GM10248 (cell line): ENCODE measurements at regions not wholly inside any gene's neighbourhood (a gene's known extent, or its start where the extent isn't known, plus 50 kb on each side); places are given as distances from the start of the nearest gene placed in this dataset.

Experiments used
- CTCF ChIA-PET: fragments of 300-600 bp; sonication (Branson Sonifier 250); formaldehyde crosslinking; extraction: SDS; loops from one replicate; lab custom pipeline; 2021; ENCODE audit warnings: antibody characterized with exemption; lab: Yijun Ruan, JAX
- POLR2A ChIA-PET: fragments of 350-650 bp; sonication (Branson Sonifier 250); formaldehyde crosslinking; extraction: SDS; loops from one replicate; lab custom pipeline; 2020; ENCODE audit warnings: antibody characterized with exemption; lab: Yijun Ruan, JAX
- DNase-seq: peaks from one replicate; pipeline ENCODE4 v3.0.0; 2012; ENCODE audit errors: extremely low spot score
- TF ChIP-seq, protein P1 (sequence below): IDR thresholded peaks from 2 replicates; pipeline ENCODE4 v1.5.1; 2012; ENCODE audit warnings: mild to moderate bottlenecking, low read depth; ENCODE audit errors: extremely low read depth, missing control alignments, control extremely low read depth

DNA sequence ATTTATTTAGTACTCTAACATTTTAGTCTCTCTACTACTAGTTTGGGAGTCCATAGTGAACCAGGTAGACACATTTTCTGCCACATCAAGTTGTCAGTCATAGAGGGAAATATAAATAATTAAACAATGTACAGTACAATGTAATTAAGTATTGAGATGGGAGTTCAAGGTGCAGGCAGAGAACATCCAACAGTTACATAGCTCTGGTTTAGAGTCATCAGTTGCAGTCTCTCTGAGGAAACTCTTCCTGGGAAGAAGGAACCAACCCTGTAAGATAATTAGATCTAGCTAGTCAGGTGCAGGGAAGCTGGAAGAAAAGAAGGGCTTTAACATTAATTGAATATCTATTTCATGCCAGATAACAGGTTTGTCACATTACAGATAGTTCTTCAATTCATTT is 457.9 kb upstream of the DYNLRB2 start:
- DNase-seq, result no peak
- ChIA-PET POLR2A (no interaction called here), CTCF (no interaction called here)
- TF ChIP-seq, protein P1, sequence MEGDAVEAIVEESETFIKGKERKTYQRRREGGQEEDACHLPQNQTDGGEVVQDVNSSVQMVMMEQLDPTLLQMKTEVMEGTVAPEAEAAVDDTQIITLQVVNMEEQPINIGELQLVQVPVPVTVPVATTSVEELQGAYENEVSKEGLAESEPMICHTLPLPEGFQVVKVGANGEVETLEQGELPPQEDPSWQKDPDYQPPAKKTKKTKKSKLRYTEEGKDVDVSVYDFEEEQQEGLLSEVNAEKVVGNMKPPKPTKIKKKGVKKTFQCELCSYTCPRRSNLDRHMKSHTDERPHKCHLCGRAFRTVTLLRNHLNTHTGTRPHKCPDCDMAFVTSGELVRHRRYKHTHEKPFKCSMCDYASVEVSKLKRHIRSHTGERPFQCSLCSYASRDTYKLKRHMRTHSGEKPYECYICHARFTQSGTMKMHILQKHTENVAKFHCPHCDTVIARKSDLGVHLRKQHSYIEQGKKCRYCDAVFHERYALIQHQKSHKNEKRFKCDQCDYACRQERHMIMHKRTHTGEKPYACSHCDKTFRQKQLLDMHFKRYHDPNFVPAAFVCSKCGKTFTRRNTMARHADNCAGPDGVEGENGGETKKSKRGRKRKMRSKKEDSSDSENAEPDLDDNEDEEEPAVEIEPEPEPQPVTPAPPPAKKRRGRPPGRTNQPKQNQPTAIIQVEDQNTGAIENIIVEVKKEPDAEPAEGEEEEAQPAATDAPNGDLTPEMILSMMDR, result no peak

DNA sequence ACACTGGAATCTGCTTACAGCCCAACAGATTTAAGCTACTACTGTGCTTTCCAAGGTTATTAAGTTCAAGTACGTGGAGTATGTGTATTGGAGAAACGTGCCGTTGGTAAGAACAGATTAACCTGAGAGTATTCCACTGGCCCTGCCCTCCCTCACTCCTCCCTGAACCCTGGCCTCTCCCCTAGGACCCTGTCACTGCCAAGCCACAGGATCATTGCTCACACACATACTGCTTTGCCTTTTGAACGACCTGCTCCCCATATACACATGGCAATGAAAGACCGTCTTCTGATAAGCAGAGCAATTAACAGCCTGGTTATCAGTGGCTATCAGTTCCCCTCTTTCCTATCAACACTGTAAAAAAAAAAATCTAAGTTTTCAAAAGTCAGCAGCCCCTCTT is 458.9 kb upstream of the DYNLRB2 start:
- TF ChIP-seq, protein P1, result no peak
- CTCF ChIA-PET, result no interaction called here
- POLR2A ChIA-PET, result no interaction called here
- no peak for DNase-seq

DNA sequence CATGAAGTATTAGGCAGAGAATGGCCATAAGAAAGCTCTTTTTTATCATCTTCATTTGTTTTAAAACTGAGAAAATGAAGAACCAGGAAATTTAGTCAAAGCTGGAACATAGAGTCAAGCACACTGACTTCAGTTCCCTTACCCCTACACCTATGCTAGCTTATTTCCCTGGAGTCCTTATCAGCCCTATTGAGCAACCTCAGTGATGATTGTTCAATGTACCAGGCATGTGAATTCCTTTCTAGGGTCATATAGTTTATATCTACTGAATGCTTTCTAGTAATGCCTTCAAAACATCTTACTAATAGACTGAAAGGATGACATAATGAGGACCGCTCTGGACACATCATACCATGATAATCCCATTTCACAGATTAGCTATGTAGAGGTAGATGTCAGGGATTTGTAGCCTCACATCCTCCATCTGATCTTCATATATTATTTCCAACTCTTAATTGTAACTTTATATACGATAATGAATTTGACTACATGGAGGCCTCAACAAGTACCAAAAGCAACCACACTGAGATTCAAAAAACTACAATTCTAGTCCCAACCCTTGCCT is 460.4 kb upstream of the DYNLRB2 start:
- DNase-seq, result no peak
- CTCF ChIA-PET, result interaction anchor here (1.3 kb wide), 1 partner anchor 386 kb away, joined by 3 read pairs; no protein-coding TSS in a partner anchor
- TF ChIP-seq, protein P1, result no peak
- POLR2A ChIA-PET, result no interaction called here

DNA sequence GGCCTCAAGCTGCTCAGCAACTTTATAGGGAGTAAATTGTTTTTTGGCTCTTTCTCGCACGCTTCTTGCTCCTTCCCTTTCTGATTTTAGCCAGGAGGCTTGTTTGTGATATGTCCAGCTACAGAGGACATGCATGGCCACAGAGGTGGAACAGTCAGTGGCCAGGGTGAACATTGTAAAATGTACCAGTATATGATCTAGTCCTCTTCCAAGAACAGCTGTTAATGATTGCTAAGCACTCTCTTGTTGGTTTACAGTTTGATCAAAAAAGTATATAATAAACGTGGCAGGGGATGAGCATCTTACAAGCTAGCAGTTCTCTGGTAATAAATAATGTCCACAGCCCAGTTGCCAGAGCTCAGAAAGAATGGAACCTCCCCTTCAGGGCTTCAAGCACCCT is 461.7 kb upstream of the DYNLRB2 start:
- TF ChIP-seq, protein P1, result no peak
- ChIA-PET POLR2A (no interaction called here), CTCF (no interaction called here)
- no peak for DNase-seq

DNA sequence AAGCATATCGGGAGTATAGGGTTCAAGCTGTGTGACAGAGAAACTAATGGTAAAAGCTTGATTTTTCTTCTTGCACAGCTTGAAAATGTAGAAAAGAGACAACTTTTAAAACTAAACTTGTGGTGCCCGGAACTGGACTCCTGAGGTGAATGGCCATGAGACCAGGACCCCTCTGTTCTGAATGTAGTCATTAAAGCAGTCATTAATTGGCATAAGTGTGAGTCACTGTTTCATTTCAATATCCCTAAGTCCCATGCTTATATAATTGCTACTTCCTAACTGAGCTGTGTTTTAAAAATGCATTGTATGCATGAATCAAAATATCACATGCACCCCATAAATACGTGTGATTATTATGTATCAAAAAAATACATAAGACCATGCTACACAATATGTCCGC is 463.1 kb upstream of the DYNLRB2 start:
- CTCF ChIA-PET, result interaction anchor here (1.0 to 1.4 kb wide), 2 partner anchors 17 to 20 kb away, joined by 3 to 4 read pairs; no protein-coding TSS in a partner anchor
- POLR2A ChIA-PET, result no interaction called here
- no peak for DNase-seq
- TF ChIP-seq, protein P1, result no peak

DNA sequence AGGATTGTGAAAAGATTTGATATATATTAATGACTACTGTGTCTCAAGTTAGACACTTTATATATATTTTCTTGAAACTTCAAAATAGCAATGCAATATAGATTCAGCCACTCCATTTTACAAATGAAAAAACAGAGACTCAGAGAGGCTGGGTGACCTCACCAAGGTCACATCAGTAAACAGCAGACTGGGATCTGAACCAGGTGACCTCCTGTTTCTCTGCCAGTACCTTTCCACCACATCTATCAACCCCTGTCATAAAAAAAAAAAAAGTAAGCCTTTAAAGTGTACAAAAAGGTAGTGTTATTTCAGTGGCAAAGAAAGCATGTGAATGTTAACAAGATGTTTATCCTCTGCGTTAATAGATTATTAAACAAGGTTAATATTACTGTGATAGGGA is 466.5 kb upstream of the DYNLRB2 start:
- TF ChIP-seq, protein P1, result no peak
- CTCF ChIA-PET, result no interaction called here
- DNase-seq, result no peak
- POLR2A ChIA-PET, result no interaction called here

DNA sequence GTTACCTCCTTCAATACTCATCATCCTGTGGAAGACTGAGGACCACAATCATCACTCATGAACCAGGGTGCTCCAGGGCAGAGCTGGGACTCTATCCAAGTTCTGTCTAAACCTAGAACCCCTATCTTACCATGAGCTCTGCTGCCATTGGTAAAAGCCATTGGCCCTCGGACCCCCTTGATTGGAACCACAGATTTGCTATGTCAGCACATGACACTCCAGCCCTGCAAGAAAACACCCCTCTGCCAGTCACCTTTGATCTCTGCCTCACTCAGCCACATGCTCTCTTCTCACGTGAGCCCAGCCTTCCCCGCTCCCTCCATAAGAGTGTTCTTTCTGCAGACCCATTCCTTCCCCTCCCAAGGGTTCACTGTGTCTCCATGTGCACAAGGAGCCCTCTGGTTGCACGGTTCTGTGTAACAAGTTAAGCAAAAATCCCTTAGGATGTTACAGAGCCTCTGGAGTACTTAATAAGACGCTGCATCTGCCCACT is 468.8 kb upstream of the DYNLRB2 start:
- POLR2A ChIA-PET, result no interaction called here
- TF ChIP-seq, protein P1, result no peak
- no peak for DNase-seq
- CTCF ChIA-PET, result no interaction called here
